Astrocyte of the cerebellum (primary cell): ENCODE measurements at regions not wholly inside any gene's neighbourhood (a gene's known extent, or its start where the extent isn't known, plus 50 kb on each side); places are given as distances from the start of the nearest gene placed in this dataset.
"Not testable (repeated sequence)": the region's sequence is repeated elsewhere in the genome, so short reads cannot be mapped to it uniquely, and the experiment has no call there.

Source experiments
- DNase-seq: peaks from one replicate; pipeline ENCODE4 v3.0.0-alpha.2; 2011; ENCODE audit warnings: low read depth
- H3K4me3 ChIP-seq: 2 replicates; pipeline ENCODE4 v1.5.1; 2011; ENCODE audit warnings: mild to moderate bottlenecking, low read depth, low read length, moderate library complexity
- in situ Hi-C: cut with HindIII; loops from 2 replicates; pipeline ENCODE4 v1.10.0; 2017; ENCODE audit warnings: low sequenced_read_pairs
- TF ChIP-seq, protein P1 (sequence below): IDR thresholded peaks from 2 replicates; pipeline ENCODE4 v1.5.1; 2012; ENCODE audit warnings: low read length, low read depth, moderate library complexity, mild to moderate bottlenecking; ENCODE audit errors: missing control alignments

GRCh38 chr13:111668451-111668850 lies 348.0 kb downstream of the TEX29 start:
- DNase-seq, result no peak
- H3K4me3 ChIP-seq, result no peak overlapping the region
- in situ Hi-C loops, result no loop called here
- TF ChIP-seq, protein P1, sequence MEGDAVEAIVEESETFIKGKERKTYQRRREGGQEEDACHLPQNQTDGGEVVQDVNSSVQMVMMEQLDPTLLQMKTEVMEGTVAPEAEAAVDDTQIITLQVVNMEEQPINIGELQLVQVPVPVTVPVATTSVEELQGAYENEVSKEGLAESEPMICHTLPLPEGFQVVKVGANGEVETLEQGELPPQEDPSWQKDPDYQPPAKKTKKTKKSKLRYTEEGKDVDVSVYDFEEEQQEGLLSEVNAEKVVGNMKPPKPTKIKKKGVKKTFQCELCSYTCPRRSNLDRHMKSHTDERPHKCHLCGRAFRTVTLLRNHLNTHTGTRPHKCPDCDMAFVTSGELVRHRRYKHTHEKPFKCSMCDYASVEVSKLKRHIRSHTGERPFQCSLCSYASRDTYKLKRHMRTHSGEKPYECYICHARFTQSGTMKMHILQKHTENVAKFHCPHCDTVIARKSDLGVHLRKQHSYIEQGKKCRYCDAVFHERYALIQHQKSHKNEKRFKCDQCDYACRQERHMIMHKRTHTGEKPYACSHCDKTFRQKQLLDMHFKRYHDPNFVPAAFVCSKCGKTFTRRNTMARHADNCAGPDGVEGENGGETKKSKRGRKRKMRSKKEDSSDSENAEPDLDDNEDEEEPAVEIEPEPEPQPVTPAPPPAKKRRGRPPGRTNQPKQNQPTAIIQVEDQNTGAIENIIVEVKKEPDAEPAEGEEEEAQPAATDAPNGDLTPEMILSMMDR, result no peak

GRCh38 chr13:111672198-111672597 lies 351.8 kb downstream of the TEX29 start:
- H3K4me3 ChIP-seq, DNase-seq, in situ Hi-C loops: not testable (repeated sequence)

DNA sequence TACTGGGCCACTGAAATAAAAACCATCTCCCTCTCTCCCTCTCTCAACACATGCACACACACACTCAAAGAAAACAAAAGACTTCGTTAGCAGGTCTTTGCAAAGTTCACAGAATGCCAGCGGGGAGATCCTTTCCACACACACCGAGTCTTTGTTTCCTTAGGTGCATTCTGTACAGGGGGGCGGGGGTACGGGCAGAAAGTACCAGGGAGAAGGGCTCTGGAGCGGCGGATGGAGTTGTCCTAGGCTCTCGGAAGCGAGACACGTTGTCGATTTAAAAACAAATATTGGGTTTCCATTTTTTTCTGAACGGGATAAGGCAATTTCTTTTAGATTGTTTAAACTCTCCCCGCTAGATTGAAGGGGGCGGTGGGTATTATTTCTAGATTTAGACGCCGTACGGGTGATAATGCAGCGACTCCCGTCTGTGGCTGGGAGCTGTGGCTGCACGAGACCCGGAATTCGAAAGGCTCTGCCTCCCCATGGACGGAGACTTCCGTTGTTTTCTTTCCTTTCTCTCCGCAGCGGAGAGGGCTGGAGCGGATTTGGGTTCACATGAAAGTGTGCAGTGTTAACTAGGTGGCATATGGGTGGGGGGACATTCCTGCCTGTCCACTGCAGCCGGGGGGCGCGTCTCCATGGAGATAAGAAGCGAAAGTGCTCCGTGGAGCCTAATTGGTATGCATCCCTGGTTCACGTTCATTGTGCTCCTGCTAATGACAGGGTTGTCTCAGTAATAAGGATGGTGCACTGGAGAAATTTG lies 357.9 kb downstream of the TEX29 start:
- in situ Hi-C loops, DNase-seq, H3K4me3 ChIP-seq: not testable (repeated sequence)

- DNase-seq, in situ Hi-C loops, H3K4me3 ChIP-seq: not testable (repeated sequence)
Measured at GRCh38 chr13:111679645-111680044, 359.2 kb downstream of the TEX29 start.

DNA sequence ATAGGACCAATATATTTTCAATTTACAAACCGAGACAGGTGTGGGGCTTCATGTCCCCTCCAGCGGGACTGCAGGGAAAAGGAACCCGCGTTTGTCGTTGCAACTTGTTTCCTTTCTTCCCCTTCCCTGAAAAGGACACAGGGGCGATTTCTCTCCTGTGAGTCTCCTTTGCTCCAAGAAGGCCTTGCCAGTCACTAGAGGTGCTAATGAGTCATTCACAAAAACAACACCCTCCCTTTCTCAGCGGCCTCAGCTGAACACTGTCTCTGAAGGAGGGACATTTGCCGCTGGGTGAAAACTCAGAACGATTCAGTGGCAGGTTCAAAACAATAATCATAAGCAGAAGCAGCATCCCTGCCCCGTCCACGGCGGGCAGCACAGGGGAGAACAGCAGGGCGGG lies 359.7 kb downstream of the TEX29 start:
- DNase-seq, H3K4me3 ChIP-seq, in situ Hi-C loops: not testable (repeated sequence)

- H3K4me3 ChIP-seq, DNase-seq, in situ Hi-C loops: not testable (repeated sequence)
Measured at GRCh38 chr13:111692028-111692427, 371.6 kb downstream of the TEX29 start.

DNA sequence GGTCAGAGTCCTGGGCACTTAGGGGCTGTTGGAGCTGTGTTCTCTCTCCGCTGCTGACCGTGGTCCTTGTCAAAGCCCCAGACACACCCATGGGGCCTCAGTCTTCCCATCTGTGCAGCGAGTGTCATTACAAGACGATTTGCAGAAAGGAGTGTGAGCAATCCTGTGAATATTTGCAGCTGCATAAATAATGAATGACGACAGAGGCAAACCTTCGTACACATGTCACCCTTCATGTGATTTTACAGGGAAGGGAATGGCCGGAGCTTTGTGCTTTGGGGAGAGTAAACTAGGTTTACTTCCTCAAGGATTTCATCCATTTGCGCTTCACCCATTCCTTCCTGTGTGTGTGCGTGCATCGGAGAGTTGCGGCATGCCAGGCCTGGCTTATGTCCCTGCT lies 370.8 kb upstream of the SOX1 start:
- DNase-seq, in situ Hi-C loops, H3K4me3 ChIP-seq: not testable (repeated sequence)

DNA sequence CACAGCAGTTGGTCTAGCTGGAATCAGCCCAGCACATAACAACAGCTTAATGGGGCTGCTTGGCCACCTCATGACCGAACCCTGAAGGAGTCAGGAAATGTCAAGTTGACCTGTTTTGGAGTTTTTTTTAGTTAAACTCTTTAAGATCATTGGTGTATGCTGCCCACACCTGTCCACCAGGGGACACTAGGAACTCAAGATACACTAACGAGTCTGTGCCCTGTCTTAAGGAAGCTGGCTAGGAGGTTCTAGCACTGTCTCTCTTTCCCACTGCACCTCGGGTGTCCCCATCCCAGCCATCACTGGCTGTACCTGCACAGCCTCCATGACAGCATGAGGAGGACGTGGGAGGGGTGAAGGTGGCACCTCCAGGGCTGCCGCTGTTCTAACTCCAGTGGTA lies 364.9 kb upstream of the SOX1 start:
- DNase-seq, in situ Hi-C loops, H3K4me3 ChIP-seq: not testable (repeated sequence)
